Breast epithelium (tissue), 3 donors: ENCODE measurements at regions not wholly inside any gene's neighbourhood (a gene's known extent, or its start where the extent isn't known, plus 50 kb on each side); places are given as distances from the start of the nearest gene placed in this dataset.

Source experiments
- POLR2AphosphoS5 ChIP-seq, 3 donors: sonication (generic); formaldehyde crosslinking; IDR thresholded peaks; one replicate each; pipeline ENCODE4 v1.6.1; 2017; ENCODE audit warnings: antibody characterized with exemption in 3 of 3
- TF ChIP-seq, protein P1 (sequence below), 3 donors: fragments of 450-650 bp; IDR thresholded peaks; one replicate each; pipeline ENCODE4 v1.5.1; 2016 to 2017; ENCODE audit warnings: antibody characterized with exemption in 3 of 3, mild to moderate bottlenecking in 3 of 3, moderate library complexity in 3 of 3

DNA sequence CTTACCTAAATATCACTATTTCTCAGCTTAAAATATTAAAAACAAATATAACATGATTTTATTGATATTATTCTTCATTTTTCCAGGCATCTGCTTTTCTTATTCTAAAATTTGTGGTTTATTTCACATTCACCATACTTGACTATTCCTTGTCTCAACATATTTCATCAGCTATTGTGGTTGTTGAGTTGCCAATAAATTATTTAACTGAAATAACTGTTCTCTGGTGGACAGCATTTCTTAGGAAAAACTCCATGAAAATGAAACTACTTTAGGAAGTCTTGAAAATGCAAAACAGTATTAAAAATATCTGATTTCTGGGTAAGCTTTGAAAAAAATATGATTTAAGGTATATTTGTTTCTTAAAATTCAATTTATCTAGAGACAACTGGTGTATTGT lies 122.9 kb upstream of the SEMA3A start:
- TF ChIP-seq, protein P1, sequence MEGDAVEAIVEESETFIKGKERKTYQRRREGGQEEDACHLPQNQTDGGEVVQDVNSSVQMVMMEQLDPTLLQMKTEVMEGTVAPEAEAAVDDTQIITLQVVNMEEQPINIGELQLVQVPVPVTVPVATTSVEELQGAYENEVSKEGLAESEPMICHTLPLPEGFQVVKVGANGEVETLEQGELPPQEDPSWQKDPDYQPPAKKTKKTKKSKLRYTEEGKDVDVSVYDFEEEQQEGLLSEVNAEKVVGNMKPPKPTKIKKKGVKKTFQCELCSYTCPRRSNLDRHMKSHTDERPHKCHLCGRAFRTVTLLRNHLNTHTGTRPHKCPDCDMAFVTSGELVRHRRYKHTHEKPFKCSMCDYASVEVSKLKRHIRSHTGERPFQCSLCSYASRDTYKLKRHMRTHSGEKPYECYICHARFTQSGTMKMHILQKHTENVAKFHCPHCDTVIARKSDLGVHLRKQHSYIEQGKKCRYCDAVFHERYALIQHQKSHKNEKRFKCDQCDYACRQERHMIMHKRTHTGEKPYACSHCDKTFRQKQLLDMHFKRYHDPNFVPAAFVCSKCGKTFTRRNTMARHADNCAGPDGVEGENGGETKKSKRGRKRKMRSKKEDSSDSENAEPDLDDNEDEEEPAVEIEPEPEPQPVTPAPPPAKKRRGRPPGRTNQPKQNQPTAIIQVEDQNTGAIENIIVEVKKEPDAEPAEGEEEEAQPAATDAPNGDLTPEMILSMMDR (IDR thresholded peaks at IDR 0.05): no peak
- TF ChIP-seq POLR2AphosphoS5 (IDR thresholded peaks at IDR 0.05): no peak
